H9 (cell line): ENCODE measurements at regions not wholly inside any gene's neighbourhood (a gene's known extent, or its start where the extent isn't known, plus 50 kb on each side); places are given as distances from the start of the nearest gene placed in this dataset.

Source experiments
- DNase-seq: peaks from one replicate; pipeline ENCODE4 v3.0.0-alpha.2; 2017
- H2AFZ ChIP-seq: one replicate; pipeline ENCODE4 v1.6.1; 2013; ENCODE audit warnings: mild to moderate bottlenecking, low read length, control low read depth, moderate library complexity
- H2AK5ac ChIP-seq: 2 replicates; pipeline ENCODE4 v1.6.1; 2013; ENCODE audit warnings: low read length, control low read depth, mixed read lengths; ENCODE audit not compliant: insufficient read length
- H2BK120ac ChIP-seq: one replicate; pipeline ENCODE4 v1.6.1; 2013; ENCODE audit warnings: low read depth, mild to moderate bottlenecking, low read length, control low read depth, inconsistent platforms; ENCODE audit not compliant: poor library complexity, severe bottlenecking
- H2BK12ac ChIP-seq: 2 replicates; pipeline ENCODE4 v1.6.1; 2013; ENCODE audit warnings: low read length, control low read depth, mixed read lengths, low read depth; ENCODE audit not compliant: insufficient read length
- H2BK15ac ChIP-seq: 2 replicates; pipeline ENCODE4 v1.6.1; 2013; ENCODE audit warnings: low read depth, low read length, control low read depth
- H2BK20ac ChIP-seq: one replicate; pipeline ENCODE4 v1.6.1; 2013; ENCODE audit warnings: low read depth, mild to moderate bottlenecking, low read length, control low read depth, inconsistent platforms; ENCODE audit not compliant: poor library complexity, severe bottlenecking
- H2BK5ac ChIP-seq: 2 replicates; pipeline ENCODE4 v1.6.1; 2013; ENCODE audit warnings: low read length, control low read depth, mixed read lengths; ENCODE audit not compliant: insufficient read length
- H3K14ac ChIP-seq: 2 replicates; pipeline ENCODE4 v1.6.1; 2013; ENCODE audit warnings: low read length, control low read depth; ENCODE audit not compliant: insufficient read depth
- H3K18ac ChIP-seq: 2 replicates; pipeline ENCODE4 v1.6.1; 2013; ENCODE audit warnings: low read depth, mild to moderate bottlenecking, mixed read lengths, low read length, control low read depth; ENCODE audit not compliant: insufficient read length
- H3K23ac ChIP-seq: 2 replicates; pipeline ENCODE4 v1.6.1; 2013; ENCODE audit warnings: low read length, control low read depth, mixed read lengths, low read depth; ENCODE audit not compliant: insufficient read length
- H3K23me2 ChIP-seq: 2 replicates; pipeline ENCODE4 v1.6.1; 2013; ENCODE audit warnings: low read depth, mild to moderate bottlenecking, mixed read lengths, low read length, control low read depth; ENCODE audit not compliant: insufficient read length, poor library complexity, severe bottlenecking
- H3K27ac ChIP-seq: 2 replicates; pipeline ENCODE4 v1.5.1; 2013; ENCODE audit warnings: low read length, control low read depth, mixed read lengths, low read depth; ENCODE audit not compliant: insufficient read length
- H3K27me3 ChIP-seq: 2 replicates; pipeline ENCODE4 v1.6.1; 2013; ENCODE audit warnings: low read length, control low read depth, inconsistent platforms; ENCODE audit not compliant: insufficient read depth
- H3K4ac ChIP-seq: 2 replicates; pipeline ENCODE4 v1.6.1; 2013; ENCODE audit warnings: low read depth, mild to moderate bottlenecking, control low read depth, inconsistent platforms, low read length, moderate library complexity
- H3K4me1 ChIP-seq: 2 replicates; pipeline ENCODE4 v1.6.1; 2013; ENCODE audit warnings: low read length, control low read depth, inconsistent platforms; ENCODE audit not compliant: insufficient read depth
- H3K4me2 ChIP-seq: 2 replicates; pipeline ENCODE4 v1.6.1; 2013; ENCODE audit warnings: low read length, control low read depth, mixed read lengths; ENCODE audit not compliant: insufficient read length, insufficient read depth
- H3K56ac ChIP-seq: 2 replicates; pipeline ENCODE4 v1.6.1; 2013; ENCODE audit warnings: low read depth, mild to moderate bottlenecking, mixed read lengths, low read length, control low read depth; ENCODE audit not compliant: insufficient read length
- H3K79me1 ChIP-seq: 2 replicates; pipeline ENCODE4 v1.6.1; 2013; ENCODE audit warnings: low read depth, mild to moderate bottlenecking, moderate library complexity, low read length, control low read depth, inconsistent platforms; ENCODE audit not compliant: insufficient read depth, poor library complexity, severe bottlenecking
- H3K79me2 ChIP-seq: 2 replicates; pipeline ENCODE4 v1.6.1; 2013; ENCODE audit warnings: low read length, control low read depth, inconsistent platforms; ENCODE audit not compliant: insufficient read depth
- H3K9ac ChIP-seq: 2 replicates; pipeline ENCODE4 v1.6.1; 2013; ENCODE audit warnings: low read length, control low read depth, mixed read lengths; ENCODE audit not compliant: insufficient read length; ENCODE audit errors: extremely low read depth
- H3K9me3 ChIP-seq: one replicate; pipeline ENCODE4 v1.6.1; 2013; ENCODE audit warnings: low read depth, low read length, inconsistent platforms; ENCODE audit not compliant: control insufficient read depth
- H3T11ph ChIP-seq: one replicate; pipeline ENCODE4 v1.6.1; 2013; ENCODE audit warnings: mild to moderate bottlenecking, low read length, control low read depth, inconsistent platforms
- H4K20me1 ChIP-seq: one replicate; pipeline ENCODE4 v1.6.1; 2013; ENCODE audit not compliant: control insufficient read depth, insufficient read length, insufficient read depth
- H4K5ac ChIP-seq: 2 replicates; pipeline ENCODE4 v1.6.1; 2013; ENCODE audit warnings: low read depth, mild to moderate bottlenecking, mixed read lengths, low read length, control low read depth; ENCODE audit not compliant: insufficient read length
- H4K8ac ChIP-seq: replicated peaks from 2 replicates; pipeline ENCODE4 v1.6.1; 2013; ENCODE audit warnings: low read length, control low read depth, mixed read lengths, low read depth; ENCODE audit not compliant: insufficient read length
- H4K91ac ChIP-seq: 2 replicates; pipeline ENCODE4 v1.6.1; 2013; ENCODE audit warnings: low read depth, mild to moderate bottlenecking, moderate library complexity, mixed read lengths, low read length, control low read depth; ENCODE audit not compliant: insufficient read length
- H3K27ac Mint-ChIP-seq, 3 experiments: 2 replicates in 2 of 3; 3 replicates in 1 of 3; pipeline ENCODE4 v1.8.0; 2020 to 2021; ENCODE audit warnings: mixed read lengths in 3 of 3, mild to moderate bottlenecking in 1 of 3, moderate library complexity in 1 of 3
- H3K27me3 Mint-ChIP-seq: 2 replicates; pipeline ENCODE4 v1.8.0; 2021; ENCODE audit warnings: low read depth, mild to moderate bottlenecking, moderate library complexity, mixed read lengths
- H3K36me3 Mint-ChIP-seq, 3 experiments: 2 replicates in 2 of 3; 3 replicates in 1 of 3; pipeline ENCODE4 v1.8.0; 2020 to 2021; ENCODE audit warnings: low read depth in 3 of 3, mixed read lengths in 3 of 3; ENCODE audit not compliant: insufficient read depth in 1 of 3
- H3K4me1 Mint-ChIP-seq, 2 experiments: 2 replicates each; pipeline ENCODE4 v1.8.0; 2020; ENCODE audit warnings: mixed read lengths in 2 of 2
- H3K4me3 Mint-ChIP-seq, 2 experiments: 2 replicates in 1 of 2; 3 replicates in 1 of 2; pipeline ENCODE4 v1.8.0; 2020 to 2021; ENCODE audit warnings: mild to moderate bottlenecking in 2 of 2, mixed read lengths in 2 of 2, moderate library complexity in 1 of 2
- H3K9me3 Mint-ChIP-seq, 2 experiments: 2 replicates in 1 of 2; 3 replicates in 1 of 2; pipeline ENCODE4 v1.8.0; 2020; ENCODE audit warnings: mild to moderate bottlenecking in 2 of 2, mixed read lengths in 2 of 2, moderate library complexity in 1 of 2
- WGBS: extraction: QIAGEN DNeasy Blood & Tissue Kit; methylation state at CpG from one replicate; pipeline ENCODE4 v1.1.7; 2013; ENCODE audit warnings: missing lambda C conversion rate, low lambda C conversion rate, mixed read lengths; ENCODE audit not compliant: insufficient read length; ENCODE audit errors: extremely low coverage; 5-methylcytosine and 5-hydroxymethylcytosine counted together
- TF ChIP-seq, protein P1 (sequence below): fragments of 200-600 bp; sonication (generic); conservative IDR thresholded peaks from 3 replicates; pipeline ENCODE4 v1.8.0; 2021; ENCODE audit warnings: antibody characterized with exemption, mild to moderate bottlenecking

DNA sequence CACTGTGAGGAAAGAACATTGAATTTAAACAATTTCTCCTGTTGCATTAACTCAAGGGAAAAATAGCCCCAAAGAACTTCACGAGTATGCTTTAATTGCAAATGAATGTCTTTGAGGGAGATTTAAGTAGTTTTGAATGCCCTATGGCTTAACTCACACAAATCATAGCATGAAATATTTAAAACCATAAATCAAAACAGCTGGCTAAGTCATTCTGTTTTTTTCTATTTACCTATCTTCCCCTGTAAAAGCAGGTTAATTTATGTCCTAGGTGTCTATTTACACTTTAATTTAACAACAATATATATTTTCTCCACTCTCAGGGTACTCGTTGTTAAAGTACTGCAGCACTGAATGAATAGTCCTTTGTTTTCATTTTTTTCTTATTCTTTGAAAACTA, 118.8 kb upstream of the PIEZO2 start:
- DNase-seq = no peak
- H3K9me3 Mint-ChIP-seq = peaks cover 21 to 22% of the 10 kb centered on the region in 2 experiments
- Histone ChIP-seq H2AK5ac (no peak overlapping the region), H3K4ac (no peak overlapping the region), H3K79me2 (no peaks in the 10 kb centered on the region), H3K4me2 (no peak overlapping the region), H2BK12ac (no peak overlapping the region), H3K23me2 (no peaks in the 10 kb centered on the region), H4K20me1 (no peaks in the 10 kb centered on the region), H2AFZ (no peak overlapping the region), H3K4me1 (no peaks in the 10 kb centered on the region; the same call in 1 of the 2 replicates), H3K27me3 (no peaks in the 10 kb centered on the region), H4K5ac (no peak overlapping the region), H3T11ph (no peak overlapping the region), H4K8ac (no peak overlapping the region), H2BK20ac (no peak overlapping the region), H3K14ac (no peak overlapping the region), H3K18ac (no peak overlapping the region), H3K9ac (no peak overlapping the region), H4K91ac (no peak overlapping the region), H3K27ac (no peak overlapping the region), H2BK5ac (no peak overlapping the region), H3K23ac (no peak overlapping the region), H2BK15ac (no peak overlapping the region), H2BK120ac (no peak overlapping the region), H3K56ac (no peak overlapping the region), H3K79me1 (no peaks in the 10 kb centered on the region), H3K9me3 (no peaks in the 10 kb centered on the region)
- peaks cover 8 to 21% (median 10%) of the 10 kb centered on the region in 3 experiments; a peak in 6 of 7 replicates for H3K36me3 Mint-ChIP-seq
- no peak overlapping the region for H3K4me3 Mint-ChIP-seq
- no peak overlapping the region for H3K27ac Mint-ChIP-seq
- peaks cover 6 to 10% of the 10 kb centered on the region in 2 experiments; a peak in 3 of 4 replicates for H3K4me1 Mint-ChIP-seq
- TF ChIP-seq, protein P1, sequence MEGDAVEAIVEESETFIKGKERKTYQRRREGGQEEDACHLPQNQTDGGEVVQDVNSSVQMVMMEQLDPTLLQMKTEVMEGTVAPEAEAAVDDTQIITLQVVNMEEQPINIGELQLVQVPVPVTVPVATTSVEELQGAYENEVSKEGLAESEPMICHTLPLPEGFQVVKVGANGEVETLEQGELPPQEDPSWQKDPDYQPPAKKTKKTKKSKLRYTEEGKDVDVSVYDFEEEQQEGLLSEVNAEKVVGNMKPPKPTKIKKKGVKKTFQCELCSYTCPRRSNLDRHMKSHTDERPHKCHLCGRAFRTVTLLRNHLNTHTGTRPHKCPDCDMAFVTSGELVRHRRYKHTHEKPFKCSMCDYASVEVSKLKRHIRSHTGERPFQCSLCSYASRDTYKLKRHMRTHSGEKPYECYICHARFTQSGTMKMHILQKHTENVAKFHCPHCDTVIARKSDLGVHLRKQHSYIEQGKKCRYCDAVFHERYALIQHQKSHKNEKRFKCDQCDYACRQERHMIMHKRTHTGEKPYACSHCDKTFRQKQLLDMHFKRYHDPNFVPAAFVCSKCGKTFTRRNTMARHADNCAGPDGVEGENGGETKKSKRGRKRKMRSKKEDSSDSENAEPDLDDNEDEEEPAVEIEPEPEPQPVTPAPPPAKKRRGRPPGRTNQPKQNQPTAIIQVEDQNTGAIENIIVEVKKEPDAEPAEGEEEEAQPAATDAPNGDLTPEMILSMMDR = no peak
- H3K27me3 Mint-ChIP-seq = no peaks in the 10 kb centered on the region
- no CpG with 5 or more reads among the region's 2 CpGs for WGBS
